GM21360 (cell line): ENCODE measurements at regions not wholly inside any gene's neighbourhood (a gene's known extent, or its start where the extent isn't known, plus 50 kb on each side); places are given as distances from the start of the nearest gene placed in this dataset.

ENCODE experiments used
- ATAC-seq: cut with Tn5 transposase; IDR thresholded peaks from one replicate; pipeline ENCODE4 v1.9.1; 2021; ENCODE audit warnings: mild to moderate bottlenecking, moderate library complexity; ENCODE audit not compliant: unreplicated experiment

GRCh38 chr12:41983394-41983793 is 161.3 kb downstream of the GXYLT1 start:
- no peak for ATAC-seq

GRCh38 chr12:41981758-41982157 is 162.9 kb downstream of the GXYLT1 start:
- no peak for ATAC-seq

- ATAC-seq, result no peak
These were observed 163.7 kb downstream of the GXYLT1 start for GRCh38 chr12:41981013-41981412.

GRCh38 chr12:41980390-41980789 is 164.3 kb downstream of the GXYLT1 start:
- ATAC-seq, result no peak

- no peak for ATAC-seq
These were observed 165.1 kb downstream of the GXYLT1 start for GRCh38 chr12:41979574-41979973.

GRCh38 chr12:41972598-41972997 is 172.1 kb downstream of the GXYLT1 start:
- ATAC-seq, result no peak

GRCh38 chr12:41972196-41972595 is 172.5 kb downstream of the GXYLT1 start:
- ATAC-seq, result no peak

- no peak for ATAC-seq
These were observed 173.9 kb downstream of the GXYLT1 start for GRCh38 chr12:41970744-41971143.

GRCh38 chr12:41968599-41968998 is 176.1 kb downstream of the GXYLT1 start:
- no peak for ATAC-seq

- no peak for ATAC-seq
These were observed 176.8 kb downstream of the GXYLT1 start for GRCh38 chr12:41967668-41968500.

GRCh38 chr12:41966916-41967315 is 177.8 kb downstream of the GXYLT1 start:
- no peak for ATAC-seq

GRCh38 chr12:41966001-41966400 is 178.7 kb downstream of the GXYLT1 start:
- ATAC-seq, result no peak

GRCh38 chr12:41963398-41963797 is 181.3 kb downstream of the GXYLT1 start:
- no peak for ATAC-seq

- ATAC-seq, result no peak
These were observed 182.5 kb downstream of the GXYLT1 start for GRCh38 chr12:41962171-41962572.

GRCh38 chr12:41959271-41959670 is 185.4 kb downstream of the GXYLT1 start:
- ATAC-seq, result no peak

GRCh38 chr12:41956353-41956752 is 188.3 kb downstream of the GXYLT1 start:
- no peak for ATAC-seq

- ATAC-seq, result no peak
These were observed 194.2 kb downstream of the GXYLT1 start for GRCh38 chr12:41950455-41950854.

- ATAC-seq, result no peak
These were observed 198.6 kb downstream of the GXYLT1 start for GRCh38 chr12:41946106-41946505.

GRCh38 chr12:41944216-41944615 is 200.5 kb downstream of the GXYLT1 start:
- no peak for ATAC-seq

GRCh38 chr12:41943671-41944070 is 201.0 kb downstream of the GXYLT1 start:
- ATAC-seq, result no peak

GRCh38 chr12:41942354-41942753 is 202.3 kb downstream of the GXYLT1 start:
- no peak for ATAC-seq

GRCh38 chr12:41941079-41941478 is 203.6 kb downstream of the GXYLT1 start:
- ATAC-seq, result no peak

GRCh38 chr12:41940571-41940970 is 204.1 kb downstream of the GXYLT1 start:
- no peak for ATAC-seq
